Keratinocyte (primary cell): ENCODE measurements at regions not wholly inside any gene's neighbourhood (a gene's known extent, or its start where the extent isn't known, plus 50 kb on each side); places are given as distances from the start of the nearest gene placed in this dataset.

Experiments
- EZH2 ChIP-seq: IDR thresholded peaks from one replicate; pipeline ENCODE4 v1.6.1; 2012; ENCODE audit warnings: inconsistent platforms, mild to moderate bottlenecking, low read length, moderate library complexity
- TF ChIP-seq, protein P1 (sequence below), 3 experiments: IDR thresholded peaks in 1 of 3; conservative IDR thresholded peaks in 1 of 3; optimal IDR thresholded peaks in 1 of 3; 2 replicates in 2 of 3; 3 replicates in 1 of 3; pipeline versions ENCODE3 to v1.5.1; 2011; ENCODE audit warnings: low read length in 3 of 3, mild to moderate bottlenecking in 3 of 3, moderate library complexity in 2 of 3, control low read depth in 1 of 3, inconsistent platforms in 1 of 3; ENCODE audit not compliant: insufficient read depth in 2 of 3; ENCODE audit errors: extremely low read depth in 1 of 3

DNA sequence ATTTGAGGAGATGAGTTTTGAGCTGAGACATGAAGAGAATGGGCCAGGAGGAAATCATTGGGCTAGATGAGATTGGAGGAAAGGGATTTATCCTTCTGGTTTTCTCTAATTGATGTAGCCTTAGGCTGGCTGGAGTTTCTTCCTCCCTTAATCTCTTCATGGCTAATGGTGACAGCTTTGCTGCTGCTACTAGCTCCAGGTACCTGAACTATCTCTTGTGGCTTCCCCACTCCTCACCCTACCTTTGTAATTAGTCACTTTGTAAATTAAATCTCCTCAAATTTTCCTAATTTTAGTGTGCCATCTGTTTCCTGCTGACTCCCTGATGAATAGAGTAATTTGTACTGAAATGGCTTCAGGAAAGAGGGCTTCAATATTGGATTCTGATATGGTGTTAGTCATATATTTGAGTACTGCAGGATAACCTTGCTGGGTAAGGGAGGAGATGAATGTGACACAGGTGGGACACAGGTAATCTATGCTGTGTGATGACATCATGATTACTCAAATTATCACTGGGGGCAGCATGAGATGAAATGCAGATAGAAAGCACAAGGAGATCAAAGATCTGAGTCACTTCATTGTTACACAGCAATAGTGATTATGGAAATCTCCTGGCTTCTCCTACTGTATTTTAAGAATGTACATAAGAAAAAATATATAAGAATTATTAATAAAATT is 1134.1 kb upstream of the DDX18 start:
- no peak for TF ChIP-seq EZH2
- TF ChIP-seq, protein P1, sequence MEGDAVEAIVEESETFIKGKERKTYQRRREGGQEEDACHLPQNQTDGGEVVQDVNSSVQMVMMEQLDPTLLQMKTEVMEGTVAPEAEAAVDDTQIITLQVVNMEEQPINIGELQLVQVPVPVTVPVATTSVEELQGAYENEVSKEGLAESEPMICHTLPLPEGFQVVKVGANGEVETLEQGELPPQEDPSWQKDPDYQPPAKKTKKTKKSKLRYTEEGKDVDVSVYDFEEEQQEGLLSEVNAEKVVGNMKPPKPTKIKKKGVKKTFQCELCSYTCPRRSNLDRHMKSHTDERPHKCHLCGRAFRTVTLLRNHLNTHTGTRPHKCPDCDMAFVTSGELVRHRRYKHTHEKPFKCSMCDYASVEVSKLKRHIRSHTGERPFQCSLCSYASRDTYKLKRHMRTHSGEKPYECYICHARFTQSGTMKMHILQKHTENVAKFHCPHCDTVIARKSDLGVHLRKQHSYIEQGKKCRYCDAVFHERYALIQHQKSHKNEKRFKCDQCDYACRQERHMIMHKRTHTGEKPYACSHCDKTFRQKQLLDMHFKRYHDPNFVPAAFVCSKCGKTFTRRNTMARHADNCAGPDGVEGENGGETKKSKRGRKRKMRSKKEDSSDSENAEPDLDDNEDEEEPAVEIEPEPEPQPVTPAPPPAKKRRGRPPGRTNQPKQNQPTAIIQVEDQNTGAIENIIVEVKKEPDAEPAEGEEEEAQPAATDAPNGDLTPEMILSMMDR (optimal IDR thresholded peaks at IDR 0.05 in 1 of 3, IDR thresholded peaks at IDR 0.05 in 1 of 3, conservative IDR thresholded peaks at IDR 0.05 in 1 of 3; ENCODE audit: extremely low read depth in 1 of 3, insufficient read depth in 2 of 3, low read length in 3 of 3), result no peak
